IMR-90 (cell line): ENCODE measurements at regions not wholly inside any gene's neighbourhood (a gene's known extent, or its start where the extent isn't known, plus 50 kb on each side); places are given as distances from the start of the nearest gene placed in this dataset.

ENCODE experiments used
- POLR2A ChIP-seq: IDR thresholded peaks from 2 replicates; pipeline ENCODE4 v1.6.1; 2012; ENCODE audit warnings: mild to moderate bottlenecking, low read depth, low read length
- USF2 ChIP-seq: fragments of 150-350 bp; IDR thresholded peaks from 2 replicates; pipeline ENCODE4 v1.6.1; 2017; ENCODE audit warnings: mild to moderate bottlenecking, antibody characterized with exemption, low read length, low read depth
- TF ChIP-seq, protein P1 (sequence below): conservative IDR thresholded peaks from 2 replicates; pipeline ENCODE4 v1.5.1; 2012; ENCODE audit warnings: mild to moderate bottlenecking, low read depth, low read length, improper control_type of control experiment

DNA sequence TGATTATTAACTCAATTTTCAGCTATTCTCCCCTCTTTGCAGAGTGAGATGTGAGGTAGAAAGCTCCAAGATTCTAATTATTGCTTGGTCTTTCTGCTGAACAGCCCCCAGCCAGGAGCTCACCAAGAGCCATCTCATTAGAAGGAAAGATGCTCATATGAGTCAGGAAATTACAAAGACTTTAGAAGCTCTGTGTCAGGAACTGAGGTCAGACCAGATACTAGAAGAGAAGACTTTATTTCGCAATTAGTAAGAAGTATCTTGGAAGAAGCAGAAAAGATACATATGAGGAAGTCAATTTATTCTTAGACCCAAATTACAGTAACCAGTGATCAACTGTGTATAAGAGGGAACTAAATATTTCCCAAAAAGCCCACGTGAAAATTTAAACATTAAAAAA is 626.9 kb downstream of the ZWINT start:
- TF ChIP-seq, protein P1, sequence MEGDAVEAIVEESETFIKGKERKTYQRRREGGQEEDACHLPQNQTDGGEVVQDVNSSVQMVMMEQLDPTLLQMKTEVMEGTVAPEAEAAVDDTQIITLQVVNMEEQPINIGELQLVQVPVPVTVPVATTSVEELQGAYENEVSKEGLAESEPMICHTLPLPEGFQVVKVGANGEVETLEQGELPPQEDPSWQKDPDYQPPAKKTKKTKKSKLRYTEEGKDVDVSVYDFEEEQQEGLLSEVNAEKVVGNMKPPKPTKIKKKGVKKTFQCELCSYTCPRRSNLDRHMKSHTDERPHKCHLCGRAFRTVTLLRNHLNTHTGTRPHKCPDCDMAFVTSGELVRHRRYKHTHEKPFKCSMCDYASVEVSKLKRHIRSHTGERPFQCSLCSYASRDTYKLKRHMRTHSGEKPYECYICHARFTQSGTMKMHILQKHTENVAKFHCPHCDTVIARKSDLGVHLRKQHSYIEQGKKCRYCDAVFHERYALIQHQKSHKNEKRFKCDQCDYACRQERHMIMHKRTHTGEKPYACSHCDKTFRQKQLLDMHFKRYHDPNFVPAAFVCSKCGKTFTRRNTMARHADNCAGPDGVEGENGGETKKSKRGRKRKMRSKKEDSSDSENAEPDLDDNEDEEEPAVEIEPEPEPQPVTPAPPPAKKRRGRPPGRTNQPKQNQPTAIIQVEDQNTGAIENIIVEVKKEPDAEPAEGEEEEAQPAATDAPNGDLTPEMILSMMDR, result no peak
- no peak for TF ChIP-seq POLR2A
- TF ChIP-seq USF2, result no peak
